ELR (cell line): ENCODE measurements at regions not wholly inside any gene's neighbourhood (a gene's known extent, or its start where the extent isn't known, plus 50 kb on each side); places are given as distances from the start of the nearest gene placed in this dataset.

Experiments
- DNase-seq: peaks from one replicate; pipeline ENCODE4 v3.0.0-alpha.2; 2015; ENCODE audit warnings: low read depth

GRCh38 chr2:100765481-100765880 lies 54.5 kb upstream of the NPAS2 start:
- no peak for DNase-seq

- DNase-seq = no peak
These were observed 53.7 kb upstream of the NPAS2 start for GRCh38 chr2:100766256-100766655.

- DNase-seq = no peak
These were observed 53.1 kb upstream of the NPAS2 start for GRCh38 chr2:100766806-100767205.

GRCh38 chr2:100767224-100767653 lies 52.7 kb upstream of the NPAS2 start:
- peak; percentile 93 for DNase-seq

- peak; percentile 70 for DNase-seq
These were observed 51.8 kb upstream of the NPAS2 start for GRCh38 chr2:100767810-100768806.
